Heart left ventricle (tissue), 13 donors: ENCODE measurements at regions not wholly inside any gene's neighbourhood (a gene's known extent, or its start where the extent isn't known, plus 50 kb on each side); places are given as distances from the start of the nearest gene placed in this dataset.

ENCODE experiments used
- CTCF ChIP-seq, 12 donors: fragments of 200-600 bp; sonication (generic) in 4 of 12; IDR thresholded peaks; one replicate each; pipeline versions ENCODE4 v1.5.0 to v1.8.0; 2018 to 2022; ENCODE audit warnings: antibody characterized with exemption in 12 of 12, mild to moderate bottlenecking in 5 of 12
- POLR2A ChIP-seq, 2 donors: fragments of 450-650 bp; IDR thresholded peaks; one replicate each; pipeline ENCODE4 v1.6.1; 2017; ENCODE audit warnings: antibody characterized with exemption in 2 of 2, mild to moderate bottlenecking in 2 of 2, moderate library complexity in 2 of 2
- donor health status: ischemic (EF 13 %, LVEDD 7.1; RV severe dilation, severe dysfunction).
- donor health status: DM: no; HTN: yes; CAD: no.
- donor health status: DM: no; HTN: no; CAD: no.
- donor health status: ischemic (EF 25% LVEDD 6.9; RV normal size, moderate dysfunction).
- donor health status: ischemic (EF 25% LVEDD 5.7; RV mildly dilated, moderate dysfunction).
- donor health status: ischemic (EF 35%, LVEDD 5.7; RV mildly dilated, moderate dysfunction).
- donor health status: nonischemic (EF 11% LVEDD 7.7; RV severe dilation, severe dysfunction).
- donor health status: DM: yes; HTN: yes; CAD: no.
- donor health status: PGD.
- donor health status: ischemic (EF 29% LVEDD 5.4; RV normal size, mild dysfunction).
- donor health status: nonischemic (EF 23%, LVEDD 6.1; RV moderate dilation, normal function).

- TF ChIP-seq CTCF (IDR thresholded peaks at IDR 0.05) (no peak), POLR2A (IDR thresholded peaks at IDR 0.05) (no peak)
These were observed 800.9 kb downstream of the SATB2 start for GRCh38 chr2:198656869-198657268.
